Lung (tissue), 11 donors: ENCODE measurements at regions not wholly inside any gene's neighbourhood (a gene's known extent, or its start where the extent isn't known, plus 50 kb on each side); places are given as distances from the start of the nearest gene placed in this dataset.

Experiments used
- ATAC-seq: fragments of 200-7000 bp; cut with Tn5 transposase; one replicate; pipeline ENCODE4 v1.9.1; 2020; ENCODE audit warnings: moderate number of reproducible peaks; ENCODE audit not compliant: insufficient read depth, low FRiP score
- DNase-seq, 3 donors: peaks; one replicate each; pipeline ENCODE4 v3.0.0-alpha.2; 2013 to 2017
- H3K27ac ChIP-seq, 2 donors: one replicate each; pipeline ENCODE4 v1.5.1; 2013; ENCODE audit warnings: mild to moderate bottlenecking in 2 of 2, moderate library complexity in 2 of 2, control low read depth in 1 of 2, inconsistent platforms in 1 of 2, low read depth in 1 of 2, low read length in 1 of 2
- H3K27me3 ChIP-seq, 3 donors: one replicate each; pipeline ENCODE4 v1.5.1; 2013; ENCODE audit warnings: low read length in 2 of 3; ENCODE audit not compliant: control insufficient read depth in 3 of 3, insufficient read depth in 3 of 3
- H3K36me3 ChIP-seq, 4 donors: one replicate each; pipeline ENCODE4 v1.5.1; 2013; ENCODE audit warnings: low read length in 4 of 4, mild to moderate bottlenecking in 1 of 4, moderate library complexity in 1 of 4; ENCODE audit not compliant: control insufficient read depth in 4 of 4, insufficient read depth in 4 of 4
- H3K4me1 ChIP-seq, 5 donors: one replicate each; pipeline ENCODE4 v1.5.1; 2013; ENCODE audit warnings: low read length in 5 of 5, mild to moderate bottlenecking in 2 of 5, moderate library complexity in 1 of 5; ENCODE audit not compliant: control insufficient read depth in 5 of 5, insufficient read depth in 5 of 5
- H3K4me3 ChIP-seq: one replicate; pipeline ENCODE4 v1.5.1; 2013; ENCODE audit warnings: mild to moderate bottlenecking, control low read depth, moderate library complexity
- H3K9ac ChIP-seq, 2 donors: one replicate each; pipeline ENCODE4 v1.5.1; 2013; ENCODE audit warnings: low read length in 2 of 2, control low read depth in 1 of 2; ENCODE audit not compliant: insufficient read depth in 1 of 2
- H3K9me3 ChIP-seq, 4 donors: one replicate each; pipeline ENCODE4 v1.5.1; 2013; ENCODE audit warnings: low read length in 3 of 4, mild to moderate bottlenecking in 1 of 4, moderate library complexity in 1 of 4; ENCODE audit not compliant: control insufficient read depth in 4 of 4, insufficient read depth in 3 of 4
- WGBS, 2 donors: extraction: QIAGEN DNeasy Blood & Tissue Kit; methylation state at CpG; one replicate each; pipeline ENCODE4 v1.1.7; 2013; 5-methylcytosine and 5-hydroxymethylcytosine counted together
- TF ChIP-seq, protein P1 (sequence below): IDR thresholded peaks from 2 replicates; pipeline ENCODE4 v1.5.1; 2012; ENCODE audit warnings: mild to moderate bottlenecking; ENCODE audit errors: control extremely low read depth, extremely low read depth
- donor health status: control.
- donor health status: control.
- donor health status: Bipolar disorder and iron deficiency.
- donor health status: healthy.
- donor health status: DM: yes; HTN: yes; CAD: no.

DNA sequence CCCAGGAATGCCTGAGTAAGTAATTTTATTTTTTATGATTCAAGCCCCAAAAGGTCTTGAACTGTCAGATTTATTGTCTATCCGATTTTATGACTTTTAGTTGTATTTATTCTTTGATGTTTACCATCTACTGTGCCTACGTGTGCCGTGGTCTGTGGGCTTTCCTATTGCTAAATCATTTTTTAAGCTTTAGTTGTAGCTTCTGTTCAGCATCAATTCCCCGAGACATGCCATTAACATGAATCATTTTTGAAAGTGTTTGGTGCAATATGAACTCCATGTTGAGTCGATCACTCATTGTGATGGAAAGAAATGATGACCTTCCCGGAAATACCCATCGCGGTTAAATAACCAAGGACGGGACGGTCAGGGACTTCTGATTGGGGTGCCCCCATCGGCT is 268.7 kb upstream of the THRB start:
- Histone ChIP-seq H3K4me1 (peaks cover 0 to 19% (median 0%) of the 10 kb centered on the region in 5 donors), H3K9ac (no peak overlapping the region), H3K4me3 (no peak overlapping the region), H3K27me3 (no peaks in the 10 kb centered on the region), H3K9me3 (no peaks in the 10 kb centered on the region), H3K27ac (no peak overlapping the region), H3K36me3 (no peaks in the 10 kb centered on the region)
- DNase-seq (no peak), ATAC-seq (no peak)
- 83 to 90% methylated on average over 11 of the region's 11 CpGs for WGBS, 2 donors
- TF ChIP-seq, protein P1, sequence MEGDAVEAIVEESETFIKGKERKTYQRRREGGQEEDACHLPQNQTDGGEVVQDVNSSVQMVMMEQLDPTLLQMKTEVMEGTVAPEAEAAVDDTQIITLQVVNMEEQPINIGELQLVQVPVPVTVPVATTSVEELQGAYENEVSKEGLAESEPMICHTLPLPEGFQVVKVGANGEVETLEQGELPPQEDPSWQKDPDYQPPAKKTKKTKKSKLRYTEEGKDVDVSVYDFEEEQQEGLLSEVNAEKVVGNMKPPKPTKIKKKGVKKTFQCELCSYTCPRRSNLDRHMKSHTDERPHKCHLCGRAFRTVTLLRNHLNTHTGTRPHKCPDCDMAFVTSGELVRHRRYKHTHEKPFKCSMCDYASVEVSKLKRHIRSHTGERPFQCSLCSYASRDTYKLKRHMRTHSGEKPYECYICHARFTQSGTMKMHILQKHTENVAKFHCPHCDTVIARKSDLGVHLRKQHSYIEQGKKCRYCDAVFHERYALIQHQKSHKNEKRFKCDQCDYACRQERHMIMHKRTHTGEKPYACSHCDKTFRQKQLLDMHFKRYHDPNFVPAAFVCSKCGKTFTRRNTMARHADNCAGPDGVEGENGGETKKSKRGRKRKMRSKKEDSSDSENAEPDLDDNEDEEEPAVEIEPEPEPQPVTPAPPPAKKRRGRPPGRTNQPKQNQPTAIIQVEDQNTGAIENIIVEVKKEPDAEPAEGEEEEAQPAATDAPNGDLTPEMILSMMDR = no peak

DNA sequence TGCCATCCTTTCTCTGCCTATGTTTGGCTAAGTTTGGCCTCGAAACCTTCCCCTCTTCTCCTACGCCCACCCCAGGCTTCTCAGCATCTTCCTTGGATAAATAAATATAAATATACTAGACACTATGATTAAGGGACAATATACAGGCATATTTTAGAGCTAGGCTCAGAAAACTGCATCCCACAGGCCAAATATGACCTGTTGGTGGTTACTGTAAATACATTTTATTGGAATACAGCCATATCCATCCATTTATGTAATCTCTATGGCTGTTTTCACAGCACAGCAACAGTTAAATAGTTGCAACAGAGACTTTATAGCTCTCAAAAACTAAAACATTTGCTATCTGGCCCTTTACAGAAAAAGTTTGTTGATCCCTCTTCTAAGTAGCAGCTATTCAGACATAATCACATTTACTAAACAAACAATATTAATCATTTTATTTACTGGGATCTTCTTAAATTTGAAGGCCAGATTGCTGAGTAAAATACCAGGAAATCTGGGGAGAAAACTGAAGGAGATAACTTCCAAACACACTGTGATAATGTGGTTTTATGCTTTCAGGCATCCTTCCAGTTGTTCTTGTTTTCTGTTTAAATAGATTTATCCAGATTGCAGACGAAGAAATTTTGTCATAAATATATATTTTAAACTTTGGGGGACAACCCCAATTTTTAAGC is 269.7 kb upstream of the THRB start:
- TF ChIP-seq, protein P1 = no peak
- no peaks in the 10 kb centered on the region for H3K27me3 ChIP-seq
- no peaks in the 10 kb centered on the region for H3K9me3 ChIP-seq
- H3K4me3 ChIP-seq = no peak overlapping the region
- no peak overlapping the region for H3K27ac ChIP-seq
- WGBS, 2 donors = 81% methylated on average over 3 of the region's 3 CpGs
- DNase-seq = peak; percentile 47 to 87 (median 84)
- no peak for ATAC-seq
- H3K9ac ChIP-seq = no peak overlapping the region
- peaks cover 0 to 19% (median 0%) of the 10 kb centered on the region in 5 donors for H3K4me1 ChIP-seq
- H3K36me3 ChIP-seq = no peaks in the 10 kb centered on the region

DNA sequence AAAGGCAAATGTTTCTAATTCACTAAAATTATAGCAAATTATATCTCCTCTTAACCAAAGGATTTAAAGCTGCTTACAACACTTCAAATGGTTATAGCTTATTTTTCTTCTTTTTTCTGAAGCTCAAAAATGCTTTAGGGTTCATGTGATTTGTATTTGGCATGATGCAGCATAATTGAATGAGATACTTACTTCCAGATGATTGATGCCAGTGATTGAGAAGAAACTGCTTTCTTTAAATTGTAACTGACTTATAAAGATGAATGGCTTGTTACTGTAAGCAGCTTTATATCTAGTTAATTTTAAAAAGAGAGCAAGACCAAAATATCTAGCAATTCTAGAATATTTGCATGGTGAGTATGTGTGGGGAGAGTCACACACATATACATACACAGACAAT is 270.7 kb upstream of the THRB start:
- TF ChIP-seq, protein P1 = no peak
- DNase-seq (no peak), ATAC-seq (no peak)
- H3K9me3 ChIP-seq = no peaks in the 10 kb centered on the region
- H3K4me1 ChIP-seq = peaks cover 0 to 19% (median 0%) of the 10 kb centered on the region in 5 donors
- H3K36me3 ChIP-seq = no peaks in the 10 kb centered on the region
- no peak overlapping the region for H3K27ac ChIP-seq
- no peak overlapping the region for H3K9ac ChIP-seq
- H3K4me3 ChIP-seq = no peak overlapping the region
- H3K27me3 ChIP-seq = no peaks in the 10 kb centered on the region

DNA sequence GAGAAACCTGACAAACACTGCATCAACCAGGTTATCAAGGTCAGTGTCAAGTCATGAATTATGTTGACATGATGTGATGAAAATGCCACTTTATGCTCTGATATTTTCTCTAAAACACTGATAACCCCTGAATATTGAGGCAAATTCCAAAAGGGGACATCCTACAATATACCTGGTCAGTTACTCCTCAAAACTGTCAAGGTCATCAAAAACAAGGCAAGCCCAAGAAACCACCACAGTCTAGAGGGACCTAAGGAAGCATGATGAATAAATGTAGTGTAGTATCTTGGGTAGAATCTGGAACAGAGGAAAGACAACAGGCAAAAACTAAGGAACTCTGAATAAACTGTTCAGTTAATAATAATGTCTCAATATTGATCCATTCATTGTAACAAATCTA is 275.3 kb upstream of the THRB start:
- ATAC-seq = no peak
- TF ChIP-seq, protein P1 = no peak
- Histone ChIP-seq H3K4me1 (peaks cover 0 to 16% (median 0%) of the 10 kb centered on the region in 5 donors), H3K9ac (no peak overlapping the region), H3K4me3 (no peak overlapping the region), H3K27me3 (no peaks in the 10 kb centered on the region), H3K27ac (no peak overlapping the region), H3K36me3 (no peaks in the 10 kb centered on the region), H3K9me3 (no peaks in the 10 kb centered on the region)
- no peak for DNase-seq
